Hematopoietic multipotent progenitor cell (in vitro differentiated cells): ENCODE measurements at regions not wholly inside any gene's neighbourhood (a gene's known extent, or its start where the extent isn't known, plus 50 kb on each side); places are given as distances from the start of the nearest gene placed in this dataset.

Experiments
- DNase-seq, 3 donors: peaks; one replicate each; pipeline ENCODE4 v3.0.0-alpha.2; 2011 to 2015; ENCODE audit warnings: low read depth in 2 of 3, low spot score in 2 of 3

GRCh38 chrY:19167319-19168201, 394.0 kb upstream of the HSFY2 start:
- no peak for DNase-seq

- DNase-seq: no peak
Measured at GRCh38 chrY:19148783-19149182, 375.2 kb upstream of the HSFY2 start.

GRCh38 chrY:19146296-19146695, 372.8 kb upstream of the HSFY2 start:
- DNase-seq: no peak

GRCh38 chrY:19142093-19142492, 368.6 kb upstream of the HSFY2 start:
- no peak for DNase-seq

GRCh38 chrY:19140285-19140920, 366.9 kb upstream of the HSFY2 start:
- no peak for DNase-seq

- DNase-seq: no peak
Measured at GRCh38 chrY:19134426-19134825, 360.9 kb upstream of the HSFY2 start.

- peak in 1 of 3 donors; percentile 2 for DNase-seq
Measured at GRCh38 chrY:19130569-19131358, 357.2 kb upstream of the HSFY2 start.

GRCh38 chrY:19126889-19127288, 353.4 kb upstream of the HSFY2 start:
- DNase-seq: peak in 1 of 3 donors; percentile 0

GRCh38 chrY:19124609-19125008, 351.1 kb upstream of the HSFY2 start:
- DNase-seq: no peak

- DNase-seq: no peak
Measured at GRCh38 chrY:19122450-19122849, 348.9 kb upstream of the HSFY2 start.

- no peak for DNase-seq
Measured at GRCh38 chrY:19098349-19098748, 324.8 kb upstream of the HSFY2 start.

- no peak for DNase-seq
Measured at GRCh38 chrY:19095460-19095859, 321.9 kb upstream of the HSFY2 start.

GRCh38 chrY:19083006-19083405, 309.5 kb upstream of the HSFY2 start:
- DNase-seq: no peak

GRCh38 chrY:19077698-19078113, 304.2 kb upstream of the HSFY2 start:
- DNase-seq: peak in 2 of 3 donors; percentile 47 to 63

GRCh38 chrY:19076846-19077697, 303.5 kb upstream of the HSFY2 start:
- DNase-seq: peak in 2 of 3 donors; percentile 65 to 77

GRCh38 chrY:19075471-19076253, 302.1 kb upstream of the HSFY2 start:
- peak in 2 of 3 donors; percentile 45 to 49 for DNase-seq

GRCh38 chrY:19067435-19067834, 293.9 kb upstream of the HSFY2 start:
- no peak for DNase-seq

GRCh38 chrY:19066447-19067190, 293.1 kb upstream of the HSFY2 start:
- DNase-seq: no peak

GRCh38 chrY:19065119-19065518, 291.6 kb upstream of the HSFY2 start:
- no peak for DNase-seq
